ENCODE measurements at regions not wholly inside any gene's neighbourhood (a gene's known extent, or its start where the extent isn't known, plus 50 kb on each side); places are given as distances from the start of the nearest gene placed in this dataset.

GRCh38 chr12:67826946-67827720 lies 162.1 kb upstream of the IFNG-AS1 start:
- Mint-ChIP-seq H3K4me3 (no peak overlapping the region), H3K36me3 (no peaks in the 10 kb centered on the region), H3K4me1 (ENCODE audit: unreplicated experiment) (peaks cover 16% of the 10 kb centered on the region), H3K27me3 (no peaks in the 10 kb centered on the region), H3K9me3 (no peaks in the 10 kb centered on the region), H3K27ac (no peak overlapping the region)
- DNase-seq (ENCODE audit: extremely low spot score, unreplicated experiment) = no peak
- no peak for TF ChIP-seq CTCF (conservative IDR thresholded peaks at IDR 0.05)

- peaks cover 16% of the 10 kb centered on the region for H3K4me1 Mint-ChIP-seq (ENCODE audit: unreplicated experiment)
- H3K36me3 Mint-ChIP-seq = no peaks in the 10 kb centered on the region
- TF ChIP-seq CTCF (conservative IDR thresholded peaks at IDR 0.05) = no peak
- peak overlapping the region; percentile 17 for H3K4me3 Mint-ChIP-seq
- H3K9me3 Mint-ChIP-seq = no peaks in the 10 kb centered on the region
- H3K27me3 Mint-ChIP-seq = no peaks in the 10 kb centered on the region
- peak overlapping the region; percentile 6 for H3K27ac Mint-ChIP-seq
- no peak for DNase-seq (ENCODE audit: extremely low spot score, unreplicated experiment)
Observed at GRCh38 chr12:67827820-67828383, 161.3 kb upstream of the IFNG-AS1 start.

GRCh38 chr12:67829896-67830295 lies 159.4 kb upstream of the IFNG-AS1 start:
- DNase-seq (ENCODE audit: extremely low spot score, unreplicated experiment) = no peak
- Mint-ChIP-seq H3K4me1 (ENCODE audit: unreplicated experiment) (peaks cover 16% of the 10 kb centered on the region), H3K9me3 (no peaks in the 10 kb centered on the region), H3K27me3 (no peaks in the 10 kb centered on the region), H3K4me3 (no peak overlapping the region), H3K27ac (no peak overlapping the region), H3K36me3 (no peaks in the 10 kb centered on the region)
- no peak for TF ChIP-seq CTCF (conservative IDR thresholded peaks at IDR 0.05)

GRCh38 chr12:67832155-67832554 lies 157.1 kb upstream of the IFNG-AS1 start:
- no peak for TF ChIP-seq CTCF (conservative IDR thresholded peaks at IDR 0.05)
- H3K27me3 Mint-ChIP-seq = no peaks in the 10 kb centered on the region
- H3K27ac Mint-ChIP-seq = no peak overlapping the region
- no peaks in the 10 kb centered on the region for H3K36me3 Mint-ChIP-seq
- H3K9me3 Mint-ChIP-seq = no peaks in the 10 kb centered on the region
- peaks cover 11% of the 10 kb centered on the region for H3K4me1 Mint-ChIP-seq (ENCODE audit: unreplicated experiment)
- no peak overlapping the region for H3K4me3 Mint-ChIP-seq
- no peak for DNase-seq (ENCODE audit: extremely low spot score, unreplicated experiment)

- DNase-seq (ENCODE audit: extremely low spot score, unreplicated experiment) = no peak
- no peaks in the 10 kb centered on the region for H3K4me1 Mint-ChIP-seq (ENCODE audit: unreplicated experiment)
- TF ChIP-seq CTCF (conservative IDR thresholded peaks at IDR 0.05) = no peak
- no peak overlapping the region for H3K4me3 Mint-ChIP-seq
- H3K27me3 Mint-ChIP-seq = no peaks in the 10 kb centered on the region
- no peak overlapping the region for H3K27ac Mint-ChIP-seq
- H3K9me3 Mint-ChIP-seq = peaks cover under 1% of the 10 kb centered on the region
- H3K36me3 Mint-ChIP-seq = no peaks in the 10 kb centered on the region
Observed at GRCh38 chr12:67833602-67834001, 155.6 kb upstream of the IFNG-AS1 start.
